ENCODE measurements at regions not wholly inside any gene's neighbourhood (a gene's known extent, or its start where the extent isn't known, plus 50 kb on each side); places are given as distances from the start of the nearest gene placed in this dataset.

DNA sequence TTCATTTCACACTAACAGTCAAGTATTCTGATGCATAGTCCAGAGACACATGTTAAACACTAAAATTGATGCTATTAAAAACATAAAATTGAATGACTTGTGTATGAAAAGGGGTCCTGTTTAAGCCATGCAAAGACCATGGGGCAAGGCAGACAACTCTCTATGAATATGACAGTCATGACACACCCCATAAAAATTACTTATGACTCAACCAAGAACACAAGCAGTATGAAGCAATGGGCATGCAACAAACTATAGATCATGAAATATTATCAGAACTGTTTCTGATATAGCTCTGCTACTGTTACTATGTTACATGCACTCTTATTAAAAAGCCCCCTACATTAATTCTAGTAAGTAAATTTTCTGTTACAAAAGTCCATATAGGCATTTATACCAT, 57.5 kb upstream of the ZCCHC13 start:
- no peak for TF ChIP-seq SPI1 (IDR thresholded peaks at IDR 0.05; ENCODE audit: borderline replicate concordance, low read depth)
- TF ChIP-seq POLR2AphosphoS5 (IDR thresholded peaks at IDR 0.05; ENCODE audit: low read depth): no peak
- TF ChIP-seq, protein P1, sequence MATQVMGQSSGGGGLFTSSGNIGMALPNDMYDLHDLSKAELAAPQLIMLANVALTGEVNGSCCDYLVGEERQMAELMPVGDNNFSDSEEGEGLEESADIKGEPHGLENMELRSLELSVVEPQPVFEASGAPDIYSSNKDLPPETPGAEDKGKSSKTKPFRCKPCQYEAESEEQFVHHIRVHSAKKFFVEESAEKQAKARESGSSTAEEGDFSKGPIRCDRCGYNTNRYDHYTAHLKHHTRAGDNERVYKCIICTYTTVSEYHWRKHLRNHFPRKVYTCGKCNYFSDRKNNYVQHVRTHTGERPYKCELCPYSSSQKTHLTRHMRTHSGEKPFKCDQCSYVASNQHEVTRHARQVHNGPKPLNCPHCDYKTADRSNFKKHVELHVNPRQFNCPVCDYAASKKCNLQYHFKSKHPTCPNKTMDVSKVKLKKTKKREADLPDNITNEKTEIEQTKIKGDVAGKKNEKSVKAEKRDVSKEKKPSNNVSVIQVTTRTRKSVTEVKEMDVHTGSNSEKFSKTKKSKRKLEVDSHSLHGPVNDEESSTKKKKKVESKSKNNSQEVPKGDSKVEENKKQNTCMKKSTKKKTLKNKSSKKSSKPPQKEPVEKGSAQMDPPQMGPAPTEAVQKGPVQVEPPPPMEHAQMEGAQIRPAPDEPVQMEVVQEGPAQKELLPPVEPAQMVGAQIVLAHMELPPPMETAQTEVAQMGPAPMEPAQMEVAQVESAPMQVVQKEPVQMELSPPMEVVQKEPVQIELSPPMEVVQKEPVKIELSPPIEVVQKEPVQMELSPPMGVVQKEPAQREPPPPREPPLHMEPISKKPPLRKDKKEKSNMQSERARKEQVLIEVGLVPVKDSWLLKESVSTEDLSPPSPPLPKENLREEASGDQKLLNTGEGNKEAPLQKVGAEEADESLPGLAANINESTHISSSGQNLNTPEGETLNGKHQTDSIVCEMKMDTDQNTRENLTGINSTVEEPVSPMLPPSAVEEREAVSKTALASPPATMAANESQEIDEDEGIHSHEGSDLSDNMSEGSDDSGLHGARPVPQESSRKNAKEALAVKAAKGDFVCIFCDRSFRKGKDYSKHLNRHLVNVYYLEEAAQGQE (IDR thresholded peaks at IDR 0.05; ENCODE audit: insufficient replicate concordance, low read depth): no peak
- Histone ChIP-seq H3K4me3 (replicated peaks; ENCODE audit: insufficient read depth, low read length) (no peak overlapping the region), H3K27me3 (ENCODE audit: insufficient read depth, poor library complexity, severe bottlenecking) (no peaks in the 10 kb centered on the region), H3K27ac (replicated peaks) (no peak overlapping the region)
- DNase-seq (ENCODE audit: low read depth in 1 of 2, low spot score in 1 of 2): no peak

DNA sequence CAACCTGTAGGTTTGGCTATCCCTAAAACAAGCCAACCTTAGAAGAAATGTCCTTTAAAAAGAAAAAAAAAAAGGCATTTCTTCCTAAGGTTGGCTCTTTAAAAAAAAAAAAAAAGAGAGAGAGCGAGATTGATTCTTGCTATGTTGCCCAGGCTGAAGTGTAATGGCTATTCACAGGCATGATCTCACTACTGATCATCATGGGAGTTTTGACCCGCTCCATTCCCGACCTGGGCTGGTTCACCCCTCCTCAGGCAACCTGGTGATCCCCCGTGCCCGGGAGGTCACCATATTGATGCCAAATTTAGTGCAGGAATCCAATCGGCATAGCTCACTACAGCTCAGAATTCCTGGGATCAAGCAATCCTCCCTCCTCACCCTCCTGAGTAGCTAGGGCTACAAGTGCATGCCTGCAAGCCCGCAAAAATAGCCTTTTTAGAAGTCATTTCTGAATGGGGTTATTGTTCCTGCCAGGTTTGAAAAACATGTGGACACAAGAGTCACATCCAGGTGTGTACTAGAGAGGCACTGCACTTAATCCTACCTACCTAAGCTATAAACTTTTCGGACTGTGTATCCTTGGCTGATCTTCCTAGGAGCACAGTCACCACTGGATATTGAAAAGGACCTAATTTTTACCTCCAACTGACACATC, 61.4 kb upstream of the ZCCHC13 start:
- TF ChIP-seq, protein P1 (IDR thresholded peaks at IDR 0.05; ENCODE audit: insufficient replicate concordance, low read depth): no peak
- TF ChIP-seq, protein P2, sequence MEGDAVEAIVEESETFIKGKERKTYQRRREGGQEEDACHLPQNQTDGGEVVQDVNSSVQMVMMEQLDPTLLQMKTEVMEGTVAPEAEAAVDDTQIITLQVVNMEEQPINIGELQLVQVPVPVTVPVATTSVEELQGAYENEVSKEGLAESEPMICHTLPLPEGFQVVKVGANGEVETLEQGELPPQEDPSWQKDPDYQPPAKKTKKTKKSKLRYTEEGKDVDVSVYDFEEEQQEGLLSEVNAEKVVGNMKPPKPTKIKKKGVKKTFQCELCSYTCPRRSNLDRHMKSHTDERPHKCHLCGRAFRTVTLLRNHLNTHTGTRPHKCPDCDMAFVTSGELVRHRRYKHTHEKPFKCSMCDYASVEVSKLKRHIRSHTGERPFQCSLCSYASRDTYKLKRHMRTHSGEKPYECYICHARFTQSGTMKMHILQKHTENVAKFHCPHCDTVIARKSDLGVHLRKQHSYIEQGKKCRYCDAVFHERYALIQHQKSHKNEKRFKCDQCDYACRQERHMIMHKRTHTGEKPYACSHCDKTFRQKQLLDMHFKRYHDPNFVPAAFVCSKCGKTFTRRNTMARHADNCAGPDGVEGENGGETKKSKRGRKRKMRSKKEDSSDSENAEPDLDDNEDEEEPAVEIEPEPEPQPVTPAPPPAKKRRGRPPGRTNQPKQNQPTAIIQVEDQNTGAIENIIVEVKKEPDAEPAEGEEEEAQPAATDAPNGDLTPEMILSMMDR (IDR thresholded peaks at IDR 0.05; ENCODE audit: insufficient read depth, low read length): no peak
- no peak for TF ChIP-seq POLR2AphosphoS5 (IDR thresholded peaks at IDR 0.05; ENCODE audit: low read depth)
- TF ChIP-seq GABPA (IDR thresholded peaks at IDR 0.05; ENCODE audit: low read depth): no peak
- TF ChIP-seq SPI1 (IDR thresholded peaks at IDR 0.05; ENCODE audit: borderline replicate concordance, low read depth): no peak
- H3K27me3 ChIP-seq (ENCODE audit: insufficient read depth, poor library complexity, severe bottlenecking): no peaks in the 10 kb centered on the region
- H3K27ac ChIP-seq (replicated peaks): no peak overlapping the region
- H3K4me3 ChIP-seq (replicated peaks; ENCODE audit: insufficient read depth, low read length): no peak overlapping the region
- no peak for DNase-seq (ENCODE audit: low read depth in 1 of 2, low spot score in 1 of 2)

DNA sequence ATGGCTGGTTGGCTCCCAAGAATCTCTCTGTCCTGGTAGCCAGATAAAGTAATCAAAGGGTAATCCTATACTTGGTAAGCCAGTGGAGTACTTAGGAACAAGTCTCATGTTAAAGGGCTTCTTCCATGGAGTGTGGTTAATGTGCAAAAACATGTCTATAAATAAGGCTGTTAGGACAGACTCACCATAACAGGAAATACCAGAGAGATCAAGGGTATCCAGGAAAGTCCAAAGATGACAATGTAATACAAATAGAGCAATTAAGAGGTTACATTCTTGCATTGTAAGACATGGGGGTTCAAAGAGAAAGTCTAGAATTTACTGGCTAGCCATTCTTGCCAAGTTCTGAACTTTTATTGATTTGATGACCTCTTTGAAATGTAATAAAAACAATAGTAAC, 61.9 kb upstream of the ZCCHC13 start:
- H3K27me3 ChIP-seq (ENCODE audit: insufficient read depth, poor library complexity, severe bottlenecking): no peaks in the 10 kb centered on the region
- H3K27ac ChIP-seq (replicated peaks): no peak overlapping the region
- no peak overlapping the region for H3K4me3 ChIP-seq (replicated peaks; ENCODE audit: insufficient read depth, low read length)
- no peak for DNase-seq (ENCODE audit: low read depth in 1 of 2, low spot score in 1 of 2)
- TF ChIP-seq SPI1 (IDR thresholded peaks at IDR 0.05; ENCODE audit: borderline replicate concordance, low read depth): no peak
- TF ChIP-seq, protein P2 (IDR thresholded peaks at IDR 0.05; ENCODE audit: insufficient read depth, low read length): no peak
- TF ChIP-seq, protein P1 (IDR thresholded peaks at IDR 0.05; ENCODE audit: insufficient replicate concordance, low read depth): no peak
- TF ChIP-seq GABPA (IDR thresholded peaks at IDR 0.05; ENCODE audit: low read depth): no peak
- TF ChIP-seq POLR2AphosphoS5 (IDR thresholded peaks at IDR 0.05; ENCODE audit: low read depth): no peak
